ENCODE measurements at regions not wholly inside any gene's neighbourhood (a gene's known extent, or its start where the extent isn't known, plus 50 kb on each side); places are given as distances from the start of the nearest gene placed in this dataset.

DNA sequence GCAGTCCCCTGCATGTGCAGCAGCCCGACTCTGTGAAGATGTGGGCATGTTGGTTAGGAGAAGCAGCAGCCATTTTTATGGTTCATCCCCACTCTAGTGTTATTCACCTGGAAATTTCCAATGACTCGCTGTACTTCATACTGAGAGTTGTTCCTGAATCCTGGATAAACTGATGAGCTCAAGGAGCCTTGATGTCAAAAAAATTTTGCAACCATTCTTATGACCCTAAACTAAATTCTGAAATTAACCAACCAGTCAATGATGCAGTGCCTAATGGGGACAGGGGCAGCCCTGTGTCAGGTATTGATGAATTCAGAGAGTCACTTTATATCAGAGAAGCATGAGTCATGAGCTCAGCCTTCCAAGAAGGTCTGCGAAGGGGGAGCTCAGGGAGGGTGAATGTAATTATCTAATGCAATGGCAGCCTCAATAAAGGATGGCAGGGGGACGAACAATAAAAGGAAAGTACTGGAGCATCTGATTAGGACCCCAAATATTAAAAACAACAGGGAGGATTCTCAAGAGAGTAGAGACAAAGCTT, 108.4 kb upstream of the VEPH1 start:
- Histone ChIP-seq H3K36me3 (ENCODE audit: control insufficient read depth in 4 of 4, insufficient read depth in 4 of 4, low read length in 4 of 4) (no peaks in the 10 kb centered on the region), H3K9ac (ENCODE audit: insufficient read depth in 1 of 2, low read length in 2 of 2) (no peak overlapping the region), H3K9me3 (ENCODE audit: control insufficient read depth in 4 of 4, insufficient read depth in 3 of 4, low read length in 3 of 4) (peaks cover 0 to 3% (median 0%) of the 10 kb centered on the region in 4 donors), H3K4me3 (no peak overlapping the region), H3K4me1 (ENCODE audit: control insufficient read depth in 5 of 5, insufficient read depth in 5 of 5, low read length in 5 of 5) (no peaks in the 10 kb centered on the region), H3K27ac (ENCODE audit: low read depth in 1 of 2, low read length in 1 of 2) (no peak overlapping the region), H3K27me3 (ENCODE audit: control insufficient read depth in 3 of 3, insufficient read depth in 3 of 3, low read length in 2 of 3) (no peaks in the 10 kb centered on the region)
- WGBS, 2 donors = 92 to 93% methylated on average over 4 of the region's 4 CpGs
- TF ChIP-seq CTCF (IDR thresholded peaks at IDR 0.05; ENCODE audit: control extremely low read depth, extremely low read depth) = no peak
- DNase-seq = no peak
- ATAC-seq (ENCODE audit: insufficient read depth, low FRiP score) = no peak

DNA sequence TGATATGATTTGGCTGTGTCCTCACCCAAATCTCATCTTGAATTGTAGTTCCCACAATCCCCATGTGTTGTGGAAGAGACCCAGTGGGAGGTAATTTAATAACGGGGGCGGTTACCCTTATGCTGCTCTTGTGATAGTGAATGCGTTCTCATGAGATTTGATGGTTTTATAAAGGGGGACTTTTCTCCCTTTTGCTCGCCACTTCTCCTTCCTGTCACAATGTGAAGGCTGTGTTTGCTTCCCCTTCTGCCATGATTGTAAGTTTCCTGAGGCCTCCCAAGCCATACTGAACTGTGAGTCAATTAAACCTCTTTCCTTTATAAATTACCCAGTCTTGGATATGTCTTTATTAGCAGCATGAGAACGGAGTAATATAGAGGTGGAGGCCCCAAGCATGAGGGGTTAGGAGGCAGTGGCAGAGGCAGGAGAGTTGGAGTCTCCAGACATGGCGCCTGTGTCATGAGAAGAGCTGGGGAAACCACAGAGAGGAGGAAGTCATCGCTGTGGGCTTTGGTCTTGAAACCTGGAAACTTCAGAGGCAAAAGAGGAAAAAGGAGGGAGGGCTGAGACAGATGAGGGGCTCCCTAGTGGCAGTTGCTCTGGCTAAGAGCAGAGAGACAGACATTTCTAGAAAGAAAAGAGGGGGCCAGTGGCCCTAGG, 107.8 kb upstream of the VEPH1 start:
- DNase-seq (no peak), ATAC-seq (ENCODE audit: insufficient read depth, low FRiP score) (no peak)
- Histone ChIP-seq H3K27ac (ENCODE audit: low read depth in 1 of 2, low read length in 1 of 2) (no peak overlapping the region), H3K9ac (ENCODE audit: insufficient read depth in 1 of 2, low read length in 2 of 2) (no peak overlapping the region), H3K4me1 (ENCODE audit: control insufficient read depth in 5 of 5, insufficient read depth in 5 of 5, low read length in 5 of 5) (no peaks in the 10 kb centered on the region), H3K9me3 (ENCODE audit: control insufficient read depth in 4 of 4, insufficient read depth in 3 of 4, low read length in 3 of 4) (peaks cover 0 to 3% (median 0%) of the 10 kb centered on the region in 4 donors), H3K36me3 (ENCODE audit: control insufficient read depth in 4 of 4, insufficient read depth in 4 of 4, low read length in 4 of 4) (no peaks in the 10 kb centered on the region), H3K4me3 (no peak overlapping the region), H3K27me3 (ENCODE audit: control insufficient read depth in 3 of 3, insufficient read depth in 3 of 3, low read length in 2 of 3) (no peaks in the 10 kb centered on the region)
- 52 to 76% methylated on average over 7 of the region's 7 CpGs for WGBS, 2 donors
- no peak for TF ChIP-seq CTCF (IDR thresholded peaks at IDR 0.05; ENCODE audit: control extremely low read depth, extremely low read depth)

GRCh38 chr3:157607826-157608405, 104.7 kb upstream of the VEPH1 start:
- no peak for ATAC-seq (ENCODE audit: insufficient read depth, low FRiP score)
- no peak for DNase-seq
- no peaks in the 10 kb centered on the region for H3K4me1 ChIP-seq (ENCODE audit: control insufficient read depth in 5 of 5, insufficient read depth in 5 of 5, low read length in 5 of 5)
- H3K27me3 ChIP-seq (ENCODE audit: control insufficient read depth in 3 of 3, insufficient read depth in 3 of 3, low read length in 2 of 3) = peaks cover 0 to 4% (median 0%) of the 10 kb centered on the region in 3 donors
- WGBS, 2 donors = 25 to 55% methylated on average over 9 of the region's 9 CpGs
- H3K36me3 ChIP-seq (ENCODE audit: control insufficient read depth in 4 of 4, insufficient read depth in 4 of 4, low read length in 4 of 4) = no peaks in the 10 kb centered on the region
- no peak overlapping the region for H3K9ac ChIP-seq (ENCODE audit: insufficient read depth in 1 of 2, low read length in 2 of 2)
- TF ChIP-seq CTCF (IDR thresholded peaks at IDR 0.05; ENCODE audit: control extremely low read depth, extremely low read depth) = no peak
- H3K27ac ChIP-seq (ENCODE audit: low read depth in 1 of 2, low read length in 1 of 2) = no peak overlapping the region
- peaks cover 0 to 3% (median 0%) of the 10 kb centered on the region in 4 donors for H3K9me3 ChIP-seq (ENCODE audit: control insufficient read depth in 4 of 4, insufficient read depth in 3 of 4, low read length in 3 of 4)
- no peak overlapping the region for H3K4me3 ChIP-seq

Measured in lung (tissue), 11 donors.